K562 (cell line): ENCODE measurements at regions not wholly inside any gene's neighbourhood (a gene's known extent, or its start where the extent isn't known, plus 50 kb on each side); places are given as distances from the start of the nearest gene placed in this dataset.

ENCODE experiments used
- ATAC-seq: fragments of 200-7000 bp; cut with Tn5 transposase; 3 replicates; pipeline ENCODE4 v1.9.1; 2020; ENCODE audit warnings: moderate library complexity
- BruUV-seq: library from RNA; stranded (reverse); fragments of 400-500 nt; replicated peaks from 2 replicates; lab custom pipeline; 2021; lab: Mats Ljungman, UMichigan
- CTCF ChIA-PET: fragments of 300-600 bp; formaldehyde crosslinking; extraction: SDS; loops from one replicate; lab custom pipeline; 2021; ENCODE audit warnings: low intra/inter-chr PET ratio; lab: Yijun Ruan, JAX
- POLR2A ChIA-PET: fragments of 300-600, 350-650 bp; sonication (Branson Sonifier 250); formaldehyde crosslinking; extraction: SDS; loops from one replicate; lab custom pipeline; 2021; ENCODE audit warnings: antibody characterized with exemption, inconsistent platforms; lab: Yijun Ruan, JAX
- DNase-seq, 4 experiments: peaks; one replicate each; pipeline versions ENCODE4 v3.0.0 to v3.0.0-alpha.2; 2011 to 2018; ENCODE audit warnings: low spot score in 3 of 4, mixed read lengths in 3 of 4; ENCODE audit errors: extremely low read depth in 1 of 4
- FAIRE-seq: peaks from 2 replicates; lab custom pipeline; 2011; peaks lifted over from hg19 to GRCh38; lab: Jason Lieb, UNC
- H2AFZ ChIP-seq: 2 replicates; pipeline ENCODE4 v1.6.0; 2011; ENCODE audit warnings: low read depth, low read length, control low read depth, inconsistent platforms
- H3K27ac ChIP-seq: fragments of 200-600 bp; 3 replicates; pipeline ENCODE4 v1.8.0; 2011; ENCODE audit warnings: low read depth, mild to moderate bottlenecking, control low read depth, inconsistent platforms, low read length, moderate library complexity, mixed read lengths; ENCODE audit errors: extremely low read depth
- H3K27me3 ChIP-seq, 2 experiments: fragments of 300-600 bp in 1 of 2; 2 replicates in 1 of 2; 3 replicates in 1 of 2; pipeline versions ENCODE4 v1.6.0 to v1.8.0; 2011; ENCODE audit warnings: inconsistent platforms in 2 of 2, low read length in 2 of 2, mild to moderate bottlenecking in 1 of 2, mixed read lengths in 1 of 2, moderate library complexity in 1 of 2; ENCODE audit not compliant: control insufficient read depth in 2 of 2, insufficient read depth in 2 of 2
- H3K36me3 ChIP-seq: fragments of 300-600 bp; 3 replicates; pipeline ENCODE4 v1.8.0; 2011; ENCODE audit warnings: mild to moderate bottlenecking, low read length, inconsistent platforms; ENCODE audit not compliant: control insufficient read depth, insufficient read depth
- H3K4me1 ChIP-seq, 2 experiments: fragments of 200-600 bp in 1 of 2; replicated peaks in 1 of 2; 2 replicates in 1 of 2; 3 replicates in 1 of 2; pipeline versions ENCODE4 v1.5.1 to v1.8.0; 2011; ENCODE audit warnings: inconsistent platforms in 2 of 2, low read length in 2 of 2, mild to moderate bottlenecking in 1 of 2, mixed read lengths in 1 of 2, moderate library complexity in 1 of 2; ENCODE audit not compliant: control insufficient read depth in 2 of 2, insufficient read depth in 2 of 2
- H3K4me2 ChIP-seq: 2 replicates; pipeline ENCODE4 v1.6.1; 2011; ENCODE audit warnings: low read length, control low read depth, inconsistent platforms, mixed read lengths; ENCODE audit not compliant: insufficient read depth
- H3K4me3 ChIP-seq: fragments of 200-600 bp; sonication (generic), shearing (Covaris generic); 2 replicates; pipeline ENCODE4 v1.5.1; 2016; ENCODE audit warnings: control low read depth, inconsistent platforms
- H3K79me2 ChIP-seq: fragments of 200-600 bp; 3 replicates; pipeline ENCODE4 v1.8.0; 2011; ENCODE audit warnings: low read length, inconsistent platforms; ENCODE audit not compliant: control insufficient read depth, insufficient read depth
- H3K9ac ChIP-seq, 2 experiments: 2 replicates each; pipeline versions ENCODE4 v1.6.0 to v1.6.1; 2011; ENCODE audit warnings: low read depth in 2 of 2, low read length in 2 of 2, control low read depth in 1 of 2, inconsistent platforms in 1 of 2, mild to moderate bottlenecking in 1 of 2, mixed read lengths in 1 of 2; ENCODE audit not compliant: insufficient read depth in 1 of 2
- H3K9me1 ChIP-seq: one replicate; pipeline ENCODE4 v1.6.0; 2011; ENCODE audit warnings: inconsistent platforms, mild to moderate bottlenecking, low read length, moderate library complexity; ENCODE audit not compliant: control insufficient read depth, insufficient read depth
- H3K9me3 ChIP-seq: replicated peaks from 2 replicates; pipeline ENCODE4 v1.5.1; 2011; ENCODE audit warnings: low read depth, low read length, inconsistent platforms; ENCODE audit not compliant: control insufficient read depth, insufficient read depth
- H4K20me1 ChIP-seq: replicated peaks from 2 replicates; pipeline ENCODE4 v1.6.1; 2011; ENCODE audit warnings: low read length, inconsistent platforms, mixed read lengths; ENCODE audit not compliant: control insufficient read depth, insufficient read depth
- ESRRA ChIP-seq: fragments of 450-650 bp; IDR thresholded peaks from 2 replicates; pipeline ENCODE4 v1.6.1; 2014; ENCODE audit warnings: low read depth, mild to moderate bottlenecking, moderate library complexity, borderline replicate concordance
- ZNF764 ChIP-seq: fragments of 250-450 bp; sonication (Bioruptor Pico); IDR thresholded peaks from 2 replicates; pipeline ENCODE4 v1.4.0; 2020; ENCODE audit warnings: low read depth, mild to moderate bottlenecking, moderate library complexity
- WGBS: fragments of 100-300 bp; shearing (Covaris generic); methylation state at CpG from one replicate; pipeline ENCODE4 v1.1.6; 2016; ENCODE audit warnings: low coverage, mixed read lengths; ENCODE audit not compliant: insufficient coverage; ENCODE audit errors: missing lambda C conversion rate; 5-methylcytosine and 5-hydroxymethylcytosine counted together
- in situ Hi-C: fragments of 300-500 bp; cut with MboI; formaldehyde crosslinking; loops from 4 replicates; pipeline ENCODE4 v1.15.0; 2018; ENCODE audit warnings: inconsistent platforms, mixed read lengths
- intact Hi-C: fragments of 100-400 bp; cut with micrococcal nuclease; formaldehyde crosslinking; loops from 2 replicates; pipeline ENCODE4 v1.14.2; 2022
- TF ChIP-seq, protein P1 (sequence below), 3 experiments: IDR thresholded peaks in 2 of 3; conservative IDR thresholded peaks in 1 of 3; 2 replicates each; pipeline ENCODE4 v1.5.1; 2011 to 2012; ENCODE audit warnings: low read length in 3 of 3, mild to moderate bottlenecking in 3 of 3, control low read depth in 2 of 3, improper control_type of control experiment in 1 of 3, inconsistent platforms in 1 of 3, low read depth in 1 of 3, mixed read lengths in 1 of 3, moderate library complexity in 1 of 3; ENCODE audit not compliant: insufficient read depth in 2 of 3
- TF ChIP-seq, protein P2 (sequence below): sonication (generic); formaldehyde crosslinking; IDR thresholded peaks from 2 replicates; pipeline ENCODE4 v1.8.0; 2022; ENCODE audit warnings: mild to moderate bottlenecking, missing genetic modification reagents
- TF ChIP-seq, protein P3 (sequence below), 2 experiments: fragments of 200-800 bp in 1 of 2; sonication (Bioruptor generic) in 1 of 2; sonication (generic) in 1 of 2; formaldehyde crosslinking in 1 of 2; IDR thresholded peaks in 1 of 2; conservative IDR thresholded peaks in 1 of 2; 2 replicates each; pipeline versions ENCODE4 v1.5.0 to v1.6.1; 2016 to 2020; ENCODE audit warnings: missing compliant biosample characterization in 1 of 2, missing genetic modification characterization in 1 of 2, missing genetic modification reagents in 1 of 2
- TF ChIP-seq, protein P4 (sequence below): sonication (generic); formaldehyde crosslinking; IDR thresholded peaks from 2 replicates; pipeline ENCODE4 v1.8.0; 2022; ENCODE audit warnings: missing genetic modification reagents, mild to moderate bottlenecking, borderline replicate concordance

DNA sequence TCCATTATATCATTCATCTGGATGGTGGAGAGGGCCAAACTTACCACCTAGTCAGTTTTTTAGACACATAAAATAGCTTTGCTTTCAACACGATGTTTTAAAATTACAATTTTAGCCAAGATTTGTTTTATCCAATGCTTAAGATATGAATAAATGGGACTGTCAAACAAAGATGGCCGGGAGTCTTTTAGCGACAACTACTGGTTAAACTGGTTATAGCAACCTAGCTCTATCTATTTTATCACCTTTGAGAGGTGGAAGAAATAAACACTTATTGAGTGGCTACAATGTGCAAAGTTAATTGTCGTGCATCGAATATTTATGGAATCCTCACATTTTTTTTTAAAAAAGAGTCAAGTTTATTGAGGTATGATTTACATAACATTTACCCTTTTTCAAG is 279.8 kb downstream of the MIAT start:
- Histone ChIP-seq H3K36me3 (no peaks in the 10 kb centered on the region), H3K4me2 (no peak overlapping the region), H3K9ac (no peak overlapping the region), H3K27ac (no peak overlapping the region), H3K9me3 (no peaks in the 10 kb centered on the region), H3K27me3 (no peaks in the 10 kb centered on the region), H3K79me2 (no peaks in the 10 kb centered on the region), H3K4me3 (no peak overlapping the region), H4K20me1 (no peaks in the 10 kb centered on the region), H2AFZ (no peak overlapping the region), H3K4me1 (no peaks in the 10 kb centered on the region), H3K9me1 (no peaks in the 10 kb centered on the region)
- BruUV-seq = no TSS peak
- FAIRE-seq = no peak
- intact Hi-C loops = no loop called here
- DNase-seq = peak in 2 of 4 experiments; percentile 7 to 10
- TF ChIP-seq ZNF764 (CRISPR knock-in tag) = peak; percentile 96
- TF ChIP-seq, protein P1, sequence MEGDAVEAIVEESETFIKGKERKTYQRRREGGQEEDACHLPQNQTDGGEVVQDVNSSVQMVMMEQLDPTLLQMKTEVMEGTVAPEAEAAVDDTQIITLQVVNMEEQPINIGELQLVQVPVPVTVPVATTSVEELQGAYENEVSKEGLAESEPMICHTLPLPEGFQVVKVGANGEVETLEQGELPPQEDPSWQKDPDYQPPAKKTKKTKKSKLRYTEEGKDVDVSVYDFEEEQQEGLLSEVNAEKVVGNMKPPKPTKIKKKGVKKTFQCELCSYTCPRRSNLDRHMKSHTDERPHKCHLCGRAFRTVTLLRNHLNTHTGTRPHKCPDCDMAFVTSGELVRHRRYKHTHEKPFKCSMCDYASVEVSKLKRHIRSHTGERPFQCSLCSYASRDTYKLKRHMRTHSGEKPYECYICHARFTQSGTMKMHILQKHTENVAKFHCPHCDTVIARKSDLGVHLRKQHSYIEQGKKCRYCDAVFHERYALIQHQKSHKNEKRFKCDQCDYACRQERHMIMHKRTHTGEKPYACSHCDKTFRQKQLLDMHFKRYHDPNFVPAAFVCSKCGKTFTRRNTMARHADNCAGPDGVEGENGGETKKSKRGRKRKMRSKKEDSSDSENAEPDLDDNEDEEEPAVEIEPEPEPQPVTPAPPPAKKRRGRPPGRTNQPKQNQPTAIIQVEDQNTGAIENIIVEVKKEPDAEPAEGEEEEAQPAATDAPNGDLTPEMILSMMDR (IDR thresholded peaks at IDR 0.05 in 2 of 3, conservative IDR thresholded peaks at IDR 0.05 in 1 of 3; ENCODE audit: insufficient read depth in 2 of 3, low read depth in 1 of 3, low read length in 3 of 3) = peak in 2 of 3 experiments; percentile 24 to 26; a peak in 1 of 6 replicates
- TF ChIP-seq, protein P2, sequence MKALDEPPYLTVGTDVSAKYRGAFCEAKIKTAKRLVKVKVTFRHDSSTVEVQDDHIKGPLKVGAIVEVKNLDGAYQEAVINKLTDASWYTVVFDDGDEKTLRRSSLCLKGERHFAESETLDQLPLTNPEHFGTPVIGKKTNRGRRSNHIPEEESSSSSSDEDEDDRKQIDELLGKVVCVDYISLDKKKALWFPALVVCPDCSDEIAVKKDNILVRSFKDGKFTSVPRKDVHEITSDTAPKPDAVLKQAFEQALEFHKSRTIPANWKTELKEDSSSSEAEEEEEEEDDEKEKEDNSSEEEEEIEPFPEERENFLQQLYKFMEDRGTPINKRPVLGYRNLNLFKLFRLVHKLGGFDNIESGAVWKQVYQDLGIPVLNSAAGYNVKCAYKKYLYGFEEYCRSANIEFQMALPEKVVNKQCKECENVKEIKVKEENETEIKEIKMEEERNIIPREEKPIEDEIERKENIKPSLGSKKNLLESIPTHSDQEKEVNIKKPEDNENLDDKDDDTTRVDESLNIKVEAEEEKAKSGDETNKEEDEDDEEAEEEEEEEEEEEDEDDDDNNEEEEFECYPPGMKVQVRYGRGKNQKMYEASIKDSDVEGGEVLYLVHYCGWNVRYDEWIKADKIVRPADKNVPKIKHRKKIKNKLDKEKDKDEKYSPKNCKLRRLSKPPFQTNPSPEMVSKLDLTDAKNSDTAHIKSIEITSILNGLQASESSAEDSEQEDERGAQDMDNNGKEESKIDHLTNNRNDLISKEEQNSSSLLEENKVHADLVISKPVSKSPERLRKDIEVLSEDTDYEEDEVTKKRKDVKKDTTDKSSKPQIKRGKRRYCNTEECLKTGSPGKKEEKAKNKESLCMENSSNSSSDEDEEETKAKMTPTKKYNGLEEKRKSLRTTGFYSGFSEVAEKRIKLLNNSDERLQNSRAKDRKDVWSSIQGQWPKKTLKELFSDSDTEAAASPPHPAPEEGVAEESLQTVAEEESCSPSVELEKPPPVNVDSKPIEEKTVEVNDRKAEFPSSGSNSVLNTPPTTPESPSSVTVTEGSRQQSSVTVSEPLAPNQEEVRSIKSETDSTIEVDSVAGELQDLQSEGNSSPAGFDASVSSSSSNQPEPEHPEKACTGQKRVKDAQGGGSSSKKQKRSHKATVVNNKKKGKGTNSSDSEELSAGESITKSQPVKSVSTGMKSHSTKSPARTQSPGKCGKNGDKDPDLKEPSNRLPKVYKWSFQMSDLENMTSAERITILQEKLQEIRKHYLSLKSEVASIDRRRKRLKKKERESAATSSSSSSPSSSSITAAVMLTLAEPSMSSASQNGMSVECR (CRISPR knock-in tag) = no peak
- TF ChIP-seq, protein P3, sequence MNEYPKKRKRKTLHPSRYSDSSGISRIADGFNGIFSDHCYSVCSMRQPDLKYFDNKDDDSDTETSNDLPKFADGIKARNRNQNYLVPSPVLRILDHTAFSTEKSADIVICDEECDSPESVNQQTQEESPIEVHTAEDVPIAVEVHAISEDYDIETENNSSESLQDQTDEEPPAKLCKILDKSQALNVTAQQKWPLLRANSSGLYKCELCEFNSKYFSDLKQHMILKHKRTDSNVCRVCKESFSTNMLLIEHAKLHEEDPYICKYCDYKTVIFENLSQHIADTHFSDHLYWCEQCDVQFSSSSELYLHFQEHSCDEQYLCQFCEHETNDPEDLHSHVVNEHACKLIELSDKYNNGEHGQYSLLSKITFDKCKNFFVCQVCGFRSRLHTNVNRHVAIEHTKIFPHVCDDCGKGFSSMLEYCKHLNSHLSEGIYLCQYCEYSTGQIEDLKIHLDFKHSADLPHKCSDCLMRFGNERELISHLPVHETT (CRISPR knock-in tag; conservative IDR thresholded peaks at IDR 0.05 in 1 of 2, IDR thresholded peaks at IDR 0.05 in 1 of 2) = no peak
- TF ChIP-seq ESRRA = no peak
- TF ChIP-seq, protein P4, sequence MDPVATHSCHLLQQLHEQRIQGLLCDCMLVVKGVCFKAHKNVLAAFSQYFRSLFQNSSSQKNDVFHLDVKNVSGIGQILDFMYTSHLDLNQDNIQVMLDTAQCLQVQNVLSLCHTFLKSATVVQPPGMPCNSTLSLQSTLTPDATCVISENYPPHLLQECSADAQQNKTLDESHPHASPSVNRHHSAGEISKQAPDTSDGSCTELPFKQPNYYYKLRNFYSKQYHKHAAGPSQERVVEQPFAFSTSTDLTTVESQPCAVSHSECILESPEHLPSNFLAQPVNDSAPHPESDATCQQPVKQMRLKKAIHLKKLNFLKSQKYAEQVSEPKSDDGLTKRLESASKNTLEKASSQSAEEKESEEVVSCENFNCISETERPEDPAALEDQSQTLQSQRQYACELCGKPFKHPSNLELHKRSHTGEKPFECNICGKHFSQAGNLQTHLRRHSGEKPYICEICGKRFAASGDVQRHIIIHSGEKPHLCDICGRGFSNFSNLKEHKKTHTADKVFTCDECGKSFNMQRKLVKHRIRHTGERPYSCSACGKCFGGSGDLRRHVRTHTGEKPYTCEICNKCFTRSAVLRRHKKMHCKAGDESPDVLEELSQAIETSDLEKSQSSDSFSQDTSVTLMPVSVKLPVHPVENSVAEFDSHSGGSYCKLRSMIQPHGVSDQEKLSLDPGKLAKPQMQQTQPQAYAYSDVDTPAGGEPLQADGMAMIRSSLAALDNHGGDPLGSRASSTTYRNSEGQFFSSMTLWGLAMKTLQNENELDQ (CRISPR knock-in tag) = no peak
- ChIA-PET POLR2A (interaction anchor here (0.8 kb wide), 1 partner anchor 22 kb away, joined by 3 read pairs; no protein-coding TSS in a partner anchor), CTCF (no interaction called here)
- in situ Hi-C loops = no loop called here
- WGBS = 2% methylated on average over 5 of the region's 5 CpGs
- ATAC-seq = no peak
